A673 (cell line): ENCODE measurements at regions not wholly inside any gene's neighbourhood (a gene's known extent, or its start where the extent isn't known, plus 50 kb on each side); places are given as distances from the start of the nearest gene placed in this dataset.

Experiments used
- BruUV-seq: library from RNA; stranded (reverse); fragments of 400-500 nt; replicated peaks from 2 replicates; lab custom pipeline; 2021; lab: Mats Ljungman, UMichigan
- CTCF ChIA-PET: fragments of 300-600 bp; sonication (Branson Sonifier 250); formaldehyde crosslinking; loops from one replicate; lab custom pipeline; 2022; ENCODE audit warnings: antibody characterized with exemption; lab: Charles Lee
- POLR2A ChIA-PET: fragments of 300-600 bp; sonication (Branson Sonifier 250); formaldehyde crosslinking; loops from one replicate; lab custom pipeline; 2022; ENCODE audit warnings: antibody characterized with exemption; ENCODE audit not compliant: low non-redundant PET; lab: Charles Lee
- DNase-seq: peaks from one replicate; pipeline ENCODE4 v3.0.0-alpha.2; 2015; ENCODE audit warnings: low spot score
- H3K27ac ChIP-seq: fragments of 200-600 bp; sonication (generic); 2 replicates; pipeline ENCODE4 v1.5.1; 2016; ENCODE audit warnings: mixed run types, low read depth, mild to moderate bottlenecking, mixed read lengths, antibody characterized with exemption, low read length; ENCODE audit not compliant: poor library complexity, severe bottlenecking
- H3K27me3 ChIP-seq: fragments of 200-600 bp; sonication (generic); replicated peaks from 2 replicates; pipeline ENCODE4 v1.6.1; 2017; ENCODE audit warnings: mixed run types, low read depth, mild to moderate bottlenecking, mixed read lengths, antibody characterized with exemption, low read length; ENCODE audit not compliant: insufficient read depth, poor library complexity
- H3K36me3 ChIP-seq: fragments of 200-600 bp; sonication (generic); 2 replicates; pipeline ENCODE4 v1.6.1; 2016; ENCODE audit warnings: mixed run types, mild to moderate bottlenecking, mixed read lengths, antibody characterized with exemption, low read length; ENCODE audit not compliant: insufficient read depth, poor library complexity, severe bottlenecking
- H3K4me1 ChIP-seq: fragments of 200-600 bp; sonication (generic); 2 replicates; pipeline ENCODE4 v1.6.1; 2017; ENCODE audit warnings: mixed run types, mild to moderate bottlenecking, mixed read lengths, antibody characterized with exemption, low read length; ENCODE audit not compliant: insufficient read depth, poor library complexity, severe bottlenecking
- H3K4me3 ChIP-seq: fragments of 200-600 bp; sonication (generic); 2 replicates; pipeline ENCODE4 v1.5.1; 2016; ENCODE audit warnings: low read depth, mixed run types, mild to moderate bottlenecking, mixed read lengths, low read length; ENCODE audit not compliant: poor library complexity, severe bottlenecking
- H3K9me3 ChIP-seq: fragments of 200-600 bp; sonication (generic); 2 replicates; pipeline ENCODE4 v1.6.1; 2016; ENCODE audit warnings: mixed run types, low read depth, mild to moderate bottlenecking, mixed read lengths, antibody characterized with exemption, low read length; ENCODE audit not compliant: poor library complexity, severe bottlenecking
- EZH2 ChIP-seq: fragments of 200-600 bp; sonication (generic); IDR thresholded peaks from 2 replicates; pipeline ENCODE4 v1.6.1; 2017; ENCODE audit warnings: borderline replicate concordance, low read depth, mild to moderate bottlenecking, mixed read lengths, antibody characterized with exemption, low read length; ENCODE audit not compliant: poor library complexity, severe bottlenecking
- intact Hi-C: fragments of 100-400 bp; cut with micrococcal nuclease; formaldehyde crosslinking; loops from one replicate; pipeline ENCODE4 v1.10.0; 2022; ENCODE audit not compliant: unreplicated experiment
- TF ChIP-seq, protein P1 (sequence below): fragments of 300-800, 200-600 bp; sonication (generic); conservative IDR thresholded peaks from 2 replicates; pipeline ENCODE4 v1.5.1; 2017; ENCODE audit warnings: low read depth, mild to moderate bottlenecking, antibody characterized with exemption, low read length, moderate library complexity, mixed read lengths

- DNase-seq: no peak
- Histone ChIP-seq H3K36me3 (no peaks in the 10 kb centered on the region), H3K4me3 (no peak overlapping the region), H3K9me3 (no peaks in the 10 kb centered on the region), H3K27me3 (no peaks in the 10 kb centered on the region), H3K4me1 (no peaks in the 10 kb centered on the region), H3K27ac (no peak overlapping the region)
- TF ChIP-seq EZH2: no peak
- TF ChIP-seq, protein P1, sequence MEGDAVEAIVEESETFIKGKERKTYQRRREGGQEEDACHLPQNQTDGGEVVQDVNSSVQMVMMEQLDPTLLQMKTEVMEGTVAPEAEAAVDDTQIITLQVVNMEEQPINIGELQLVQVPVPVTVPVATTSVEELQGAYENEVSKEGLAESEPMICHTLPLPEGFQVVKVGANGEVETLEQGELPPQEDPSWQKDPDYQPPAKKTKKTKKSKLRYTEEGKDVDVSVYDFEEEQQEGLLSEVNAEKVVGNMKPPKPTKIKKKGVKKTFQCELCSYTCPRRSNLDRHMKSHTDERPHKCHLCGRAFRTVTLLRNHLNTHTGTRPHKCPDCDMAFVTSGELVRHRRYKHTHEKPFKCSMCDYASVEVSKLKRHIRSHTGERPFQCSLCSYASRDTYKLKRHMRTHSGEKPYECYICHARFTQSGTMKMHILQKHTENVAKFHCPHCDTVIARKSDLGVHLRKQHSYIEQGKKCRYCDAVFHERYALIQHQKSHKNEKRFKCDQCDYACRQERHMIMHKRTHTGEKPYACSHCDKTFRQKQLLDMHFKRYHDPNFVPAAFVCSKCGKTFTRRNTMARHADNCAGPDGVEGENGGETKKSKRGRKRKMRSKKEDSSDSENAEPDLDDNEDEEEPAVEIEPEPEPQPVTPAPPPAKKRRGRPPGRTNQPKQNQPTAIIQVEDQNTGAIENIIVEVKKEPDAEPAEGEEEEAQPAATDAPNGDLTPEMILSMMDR: no peak
- POLR2A ChIA-PET: interaction anchor here (0.7 kb wide), 1 partner anchor 159 kb away, joined by 3 read pairs; no protein-coding TSS in a partner anchor
- CTCF ChIA-PET: no interaction called here
- BruUV-seq: no TSS peak
- intact Hi-C loops: no loop called here
These were observed 808.5 kb downstream of the CDH9 start for GRCh38 chr5:26229848-26230247.

- CTCF ChIA-PET: no interaction called here
- DNase-seq: no peak
- intact Hi-C loops: no loop called here
- Histone ChIP-seq H3K4me3 (no peak overlapping the region), H3K27ac (no peak overlapping the region), H3K4me1 (no peaks in the 10 kb centered on the region), H3K27me3 (no peaks in the 10 kb centered on the region), H3K9me3 (no peaks in the 10 kb centered on the region), H3K36me3 (no peaks in the 10 kb centered on the region)
- BruUV-seq: no TSS peak
- no peak for TF ChIP-seq EZH2
- TF ChIP-seq, protein P1: no peak
- POLR2A ChIA-PET: no interaction called here
These were observed 811.1 kb downstream of the CDH9 start for GRCh38 chr5:26227245-26227644.

DNA sequence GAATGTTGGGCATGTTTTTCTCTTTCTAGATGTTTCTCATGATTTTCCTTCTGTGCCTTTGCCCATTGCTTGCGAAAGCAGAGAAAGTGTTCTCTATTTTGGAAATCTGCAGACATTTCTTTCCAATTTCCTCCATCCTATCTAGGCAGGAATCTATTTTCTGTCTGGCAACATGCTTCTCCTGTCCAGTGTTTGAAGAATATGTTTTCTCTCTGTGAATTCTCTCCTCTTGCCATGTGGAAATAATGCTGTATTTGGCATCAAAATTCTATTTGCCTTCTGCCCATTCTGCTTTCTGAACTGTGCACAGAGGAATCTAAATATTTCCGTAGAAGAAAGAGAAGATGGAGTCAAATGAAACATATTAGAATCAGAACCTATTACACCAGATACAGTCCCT, 833.3 kb downstream of the CDH9 start:
- no peak for TF ChIP-seq EZH2
- TF ChIP-seq, protein P1: no peak
- Histone ChIP-seq H3K27ac (no peak overlapping the region), H3K36me3 (no peaks in the 10 kb centered on the region), H3K4me1 (no peaks in the 10 kb centered on the region), H3K9me3 (no peaks in the 10 kb centered on the region), H3K27me3 (no peaks in the 10 kb centered on the region), H3K4me3 (no peak overlapping the region)
- BruUV-seq: no TSS peak
- no peak for DNase-seq
- POLR2A ChIA-PET: no interaction called here
- CTCF ChIA-PET: no interaction called here
- intact Hi-C loops: no loop called here
